Activated T-helper 1 cell treated with anti-CD3 and anti-CD28 coated beads, Interleukin-12 subunit alpha, Interleukin-12 subunit beta, Interleukin-2, Interleukin-4 antibody, amounts not matched to agents 30 ng/mL and 10 ng/mL and 1 ng/mL, durations not matched to agents 14 hours and 24 hours and 36 hours (primary cell): ENCODE measurements at regions not wholly inside any gene's neighbourhood (a gene's known extent, or its start where the extent isn't known, plus 50 kb on each side); places are given as distances from the start of the nearest gene placed in this dataset.
"Not testable (repeated sequence)": the region's sequence is repeated elsewhere in the genome, so short reads cannot be mapped to it uniquely, and the experiment has no call there.

Source experiments
- DNase-seq: peaks from one replicate; pipeline ENCODE4 v3.0.0; 2021; ENCODE audit warnings: low spot score
- H3K27ac Mint-ChIP-seq: one replicate; pipeline ENCODE4 v1.8.0; 2021; ENCODE audit warnings: mild to moderate bottlenecking, mixed read lengths
- H3K27me3 Mint-ChIP-seq: one replicate; pipeline ENCODE4 v1.8.0; 2022; ENCODE audit warnings: mild to moderate bottlenecking, moderate library complexity, mixed read lengths; ENCODE audit not compliant: insufficient read depth
- H3K36me3 Mint-ChIP-seq: one replicate; pipeline ENCODE4 v1.8.0; 2021; ENCODE audit warnings: low read depth, mixed read lengths
- H3K4me1 Mint-ChIP-seq: one replicate; pipeline ENCODE4 v1.8.0; 2021; ENCODE audit warnings: low read depth, mixed read lengths
- H3K4me3 Mint-ChIP-seq: one replicate; pipeline ENCODE4 v1.8.0; 2021; ENCODE audit warnings: mild to moderate bottlenecking, moderate library complexity, mixed read lengths
- H3K9me3 Mint-ChIP-seq: one replicate; pipeline ENCODE4 v1.8.0; 2021; ENCODE audit warnings: mixed read lengths
- intact Hi-C: fragments of 100-400 bp; cut with micrococcal nuclease; formaldehyde crosslinking; loops from one replicate; pipeline ENCODE4 v1.15.1; 2024

GRCh38 chr17:13659051-13659450 is 57.3 kb upstream of the HS3ST3A1 start:
- intact Hi-C loops, H3K9me3 Mint-ChIP-seq, H3K4me3 Mint-ChIP-seq, H3K27me3 Mint-ChIP-seq, H3K36me3 Mint-ChIP-seq, H3K27ac Mint-ChIP-seq, DNase-seq, H3K4me1 Mint-ChIP-seq: not testable (repeated sequence)

GRCh38 chr17:13665872-13666635 is 64.3 kb upstream of the HS3ST3A1 start:
- intact Hi-C loops: no loop called here
- Mint-ChIP-seq H3K36me3 (no peaks in the 10 kb centered on the region), H3K27ac (no peak overlapping the region), H3K4me1 (no peaks in the 10 kb centered on the region), H3K9me3 (peaks cover 35% of the 10 kb centered on the region), H3K4me3 (no peak overlapping the region), H3K27me3 (peaks cover 3% of the 10 kb centered on the region)
- no peak for DNase-seq

GRCh38 chr17:13671341-13671740 is 69.6 kb upstream of the HS3ST3A1 start:
- intact Hi-C loops: no loop called here
- H3K9me3 Mint-ChIP-seq: peaks cover 37% of the 10 kb centered on the region
- H3K36me3 Mint-ChIP-seq: no peaks in the 10 kb centered on the region
- DNase-seq: no peak
- H3K27me3 Mint-ChIP-seq: peaks cover 6% of the 10 kb centered on the region
- H3K27ac Mint-ChIP-seq: no peak overlapping the region
- H3K4me3 Mint-ChIP-seq: no peak overlapping the region
- H3K4me1 Mint-ChIP-seq: no peaks in the 10 kb centered on the region

GRCh38 chr17:13671771-13672170 is 70.0 kb upstream of the HS3ST3A1 start:
- intact Hi-C loops: no loop called here
- H3K27me3 Mint-ChIP-seq: peaks cover 7% of the 10 kb centered on the region
- H3K4me3 Mint-ChIP-seq: no peak overlapping the region
- no peaks in the 10 kb centered on the region for H3K4me1 Mint-ChIP-seq
- H3K36me3 Mint-ChIP-seq: no peaks in the 10 kb centered on the region
- no peak for DNase-seq
- no peak overlapping the region for H3K27ac Mint-ChIP-seq
- peaks cover 37% of the 10 kb centered on the region for H3K9me3 Mint-ChIP-seq

GRCh38 chr17:13678361-13678760 is 76.6 kb upstream of the HS3ST3A1 start:
- Mint-ChIP-seq H3K9me3 (no peaks in the 10 kb centered on the region), H3K36me3 (no peaks in the 10 kb centered on the region), H3K4me3 (no peak overlapping the region), H3K4me1 (no peaks in the 10 kb centered on the region), H3K27ac (no peak overlapping the region), H3K27me3 (peaks cover 14% of the 10 kb centered on the region)
- intact Hi-C loops: no loop called here
- DNase-seq: no peak

- intact Hi-C loops: no loop called here
Measured at GRCh38 chr17:13678841-13679240, 77.1 kb upstream of the HS3ST3A1 start.

GRCh38 chr17:13688716-13689115 is 87.0 kb upstream of the HS3ST3A1 start:
- Mint-ChIP-seq H3K4me3 (no peak overlapping the region), H3K27ac (no peak overlapping the region), H3K27me3 (peaks cover 14% of the 10 kb centered on the region), H3K4me1 (no peaks in the 10 kb centered on the region), H3K9me3 (no peaks in the 10 kb centered on the region), H3K36me3 (peaks cover 2% of the 10 kb centered on the region)
- DNase-seq: no peak
- intact Hi-C loops: no loop called here

More at GRCh38 chr17:13678841-13679240, 77.1 kb upstream of the HS3ST3A1 start:
- no peak overlapping the region for H3K27ac Mint-ChIP-seq
- H3K9me3 Mint-ChIP-seq: no peaks in the 10 kb centered on the region
- no peaks in the 10 kb centered on the region for H3K36me3 Mint-ChIP-seq
- H3K4me3 Mint-ChIP-seq: no peak overlapping the region
- H3K27me3 Mint-ChIP-seq: peaks cover 15% of the 10 kb centered on the region
- H3K4me1 Mint-ChIP-seq: no peaks in the 10 kb centered on the region
- no peak for DNase-seq

GRCh38 chr17:13690806-13691205 is 89.1 kb upstream of the HS3ST3A1 start:
- no peak for DNase-seq
- intact Hi-C loops: no loop called here
- H3K27ac Mint-ChIP-seq: no peak overlapping the region
- H3K27me3 Mint-ChIP-seq: peaks cover 10% of the 10 kb centered on the region
- H3K4me3 Mint-ChIP-seq: no peak overlapping the region
- peaks cover 2% of the 10 kb centered on the region for H3K36me3 Mint-ChIP-seq
- H3K9me3 Mint-ChIP-seq: no peaks in the 10 kb centered on the region
- no peaks in the 10 kb centered on the region for H3K4me1 Mint-ChIP-seq

- intact Hi-C loops: no loop called here
- Mint-ChIP-seq H3K4me3 (no peak overlapping the region), H3K9me3 (no peaks in the 10 kb centered on the region), H3K27ac (no peak overlapping the region), H3K36me3 (no peaks in the 10 kb centered on the region), H3K27me3 (peaks cover 10% of the 10 kb centered on the region), H3K4me1 (no peaks in the 10 kb centered on the region)
- no peak for DNase-seq
Measured at GRCh38 chr17:13694934-13695333, 93.2 kb upstream of the HS3ST3A1 start.

GRCh38 chr17:13698832-13699231 is 97.1 kb upstream of the HS3ST3A1 start:
- peaks cover 10% of the 10 kb centered on the region for H3K27me3 Mint-ChIP-seq
- intact Hi-C loops: no loop called here
- no peaks in the 10 kb centered on the region for H3K9me3 Mint-ChIP-seq
- H3K27ac Mint-ChIP-seq: no peak overlapping the region
- DNase-seq: no peak
- no peaks in the 10 kb centered on the region for H3K4me1 Mint-ChIP-seq
- no peaks in the 10 kb centered on the region for H3K36me3 Mint-ChIP-seq
- H3K4me3 Mint-ChIP-seq: no peak overlapping the region

GRCh38 chr17:13699261-13699660 is 97.5 kb upstream of the HS3ST3A1 start:
- H3K4me3 Mint-ChIP-seq: no peak overlapping the region
- intact Hi-C loops: no loop called here
- H3K27ac Mint-ChIP-seq: no peak overlapping the region
- no peaks in the 10 kb centered on the region for H3K4me1 Mint-ChIP-seq
- H3K9me3 Mint-ChIP-seq: no peaks in the 10 kb centered on the region
- no peaks in the 10 kb centered on the region for H3K36me3 Mint-ChIP-seq
- no peak for DNase-seq
- peaks cover 10% of the 10 kb centered on the region for H3K27me3 Mint-ChIP-seq

GRCh38 chr17:13702266-13702665 is 100.5 kb upstream of the HS3ST3A1 start:
- H3K4me1 Mint-ChIP-seq: no peaks in the 10 kb centered on the region
- intact Hi-C loops: no loop called here
- H3K9me3 Mint-ChIP-seq: no peaks in the 10 kb centered on the region
- peaks cover 5% of the 10 kb centered on the region for H3K27me3 Mint-ChIP-seq
- no peak overlapping the region for H3K4me3 Mint-ChIP-seq
- no peak overlapping the region for H3K27ac Mint-ChIP-seq
- DNase-seq: no peak
- H3K36me3 Mint-ChIP-seq: no peaks in the 10 kb centered on the region

GRCh38 chr17:13704333-13704732 is 102.6 kb upstream of the HS3ST3A1 start:
- no peaks in the 10 kb centered on the region for H3K36me3 Mint-ChIP-seq
- no peaks in the 10 kb centered on the region for H3K9me3 Mint-ChIP-seq
- DNase-seq: no peak
- H3K4me3 Mint-ChIP-seq: no peak overlapping the region
- H3K4me1 Mint-ChIP-seq: no peaks in the 10 kb centered on the region
- H3K27me3 Mint-ChIP-seq: peaks cover 5% of the 10 kb centered on the region
- intact Hi-C loops: no loop called here
- H3K27ac Mint-ChIP-seq: no peak overlapping the region

- Mint-ChIP-seq H3K36me3 (no peaks in the 10 kb centered on the region), H3K4me3 (no peak overlapping the region), H3K9me3 (no peaks in the 10 kb centered on the region), H3K4me1 (no peaks in the 10 kb centered on the region), H3K27ac (no peak overlapping the region), H3K27me3 (peaks cover 2% of the 10 kb centered on the region)
- intact Hi-C loops: no loop called here
- DNase-seq: no peak
Measured at GRCh38 chr17:13705221-13705620, 103.5 kb upstream of the HS3ST3A1 start.
